ENCODE measurements at regions not wholly inside any gene's neighbourhood (a gene's known extent, or its start where the extent isn't known, plus 50 kb on each side); places are given as distances from the start of the nearest gene placed in this dataset.

DNA sequence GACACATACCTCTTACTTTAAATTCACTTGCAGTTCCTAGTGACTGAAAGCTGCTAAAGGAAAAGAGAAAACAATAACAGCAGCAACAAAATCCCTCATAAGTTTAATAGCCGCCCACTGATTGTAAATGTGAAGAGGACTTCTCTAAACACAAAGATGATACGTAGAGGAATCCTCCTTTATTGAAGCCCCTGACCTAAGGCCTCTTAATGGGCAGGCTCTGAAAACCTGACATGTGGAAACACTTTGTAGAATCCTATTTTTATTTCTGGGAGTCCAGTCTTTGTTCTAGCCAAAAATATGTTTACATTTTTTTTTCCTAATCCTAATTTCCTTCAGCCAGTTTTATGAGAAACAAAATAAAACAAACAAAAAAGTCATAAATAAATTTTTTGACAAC is 1277.7 kb upstream of the CELF4 start:
- H2BK12ac ChIP-seq (ENCODE audit: low read depth, low read length): no peak overlapping the region
- H4K20me1 ChIP-seq (replicated peaks in 1 of 2; ENCODE audit: control insufficient read depth in 1 of 2, insufficient read depth in 2 of 2, low read length in 2 of 2): no peaks in the 10 kb centered on the region
- H3K23me2 ChIP-seq (ENCODE audit: low read depth, low read length): peaks cover 2% of the 10 kb centered on the region; the same call in 1 of the 2 replicates
- no peak overlapping the region for H4K8ac ChIP-seq (ENCODE audit: extremely low read depth, insufficient read depth, low read length)
- H3K14ac ChIP-seq (ENCODE audit: insufficient read length): no peak overlapping the region
- no peak overlapping the region for H3K9ac ChIP-seq (replicated peaks in 1 of 4; ENCODE audit: extremely low read depth in 1 of 4, low read depth in 3 of 4, low read length in 3 of 4)
- no peak overlapping the region for H3K56ac ChIP-seq (replicated peaks; ENCODE audit: insufficient read length, low read depth, low read length)
- 90% methylated on average over 2 of the region's 2 CpGs; no CpG with 5 or more reads in 1 of the 2 experiments for WGBS, 2 experiments (ENCODE audit: extremely low coverage in 1 of 2, insufficient coverage in 1 of 2, insufficient read length in 1 of 2, insufficient replicate concordance in 2 of 2, low coverage in 1 of 2, low lambda C conversion rate in 2 of 2, missing lambda C conversion rate in 1 of 2)
- ChIA-PET CTCF (ENCODE audit: partially characterized antibody) (no interaction called here), POLR2A (ENCODE audit: partially characterized antibody) (no interaction called here)
- no peak overlapping the region for H3K4me3 ChIP-seq (ENCODE audit: extremely low read depth in 1 of 4, insufficient read depth in 2 of 4, low read depth in 3 of 4, low read length in 4 of 4)
- H2AK5ac ChIP-seq (ENCODE audit: low read depth, low read length): no peak overlapping the region
- FAIRE-seq (no peak), DNase-seq (ENCODE audit: low read depth in 1 of 2, low spot score in 2 of 2) (no peak)
- no peaks in the 10 kb centered on the region for H3K9me3 ChIP-seq (ENCODE audit: insufficient read depth in 2 of 2, low read depth in 1 of 2, low read length in 1 of 2)
- H3K4ac ChIP-seq (replicated peaks; ENCODE audit: insufficient read length, low read depth, low read length): no peak overlapping the region
- no peak overlapping the region for H2BK5ac ChIP-seq (ENCODE audit: low read depth, low read length)
- no peaks in the 10 kb centered on the region for H3K27me3 ChIP-seq (replicated peaks in 1 of 4; ENCODE audit: control insufficient read depth in 3 of 4, extremely low read depth in 1 of 4, insufficient read depth in 3 of 4, low read length in 3 of 4)
- H3K18ac ChIP-seq (ENCODE audit: extremely low read depth, low read length): no peak overlapping the region
- no peaks in the 10 kb centered on the region for H3K4me1 ChIP-seq (replicated peaks in 1 of 4; ENCODE audit: control insufficient read depth in 3 of 4, insufficient read depth in 4 of 4, low read length in 3 of 4)
- no peak overlapping the region for H2BK120ac ChIP-seq (replicated peaks; ENCODE audit: low read depth, low read length)
- no peak overlapping the region for H2AFZ ChIP-seq (ENCODE audit: low read length)
- H2BK20ac ChIP-seq (ENCODE audit: low read length): no peak overlapping the region
- H3K23ac ChIP-seq (ENCODE audit: insufficient read length): no peak overlapping the region
- H4K5ac ChIP-seq (ENCODE audit: insufficient read length, low read depth, low read length): no peak overlapping the region
- no peak overlapping the region for H4K91ac ChIP-seq (replicated peaks; ENCODE audit: insufficient read length, low read length)
- H3K36me3 ChIP-seq (ENCODE audit: control insufficient read depth in 2 of 4, insufficient read depth in 4 of 4, low read length in 3 of 4): no peaks in the 10 kb centered on the region
- H3K79me1 ChIP-seq (ENCODE audit: low read depth, low read length): no peaks in the 10 kb centered on the region
- no peak overlapping the region for H2BK15ac ChIP-seq (ENCODE audit: low read length)
- no peaks in the 10 kb centered on the region for H3K79me2 ChIP-seq (ENCODE audit: control insufficient read depth in 1 of 2, insufficient read depth in 2 of 2, low read length in 2 of 2)
- H3K4me2 ChIP-seq (ENCODE audit: insufficient read depth in 1 of 2, low read depth in 2 of 2, low read length in 2 of 2): no peak overlapping the region
- no peak overlapping the region for H3K27ac ChIP-seq (ENCODE audit: low read depth, low read length)
- TF ChIP-seq TAF1 (IDR thresholded peaks at IDR 0.05; ENCODE audit: low read depth, low read length) (no peak), POLR2A (IDR thresholded peaks at IDR 0.05; ENCODE audit: control extremely low read depth in 1 of 2, low read depth in 2 of 2, low read length in 2 of 2) (no peak), RXRA (IDR thresholded peaks at IDR 0.05; ENCODE audit: insufficient read depth, low read depth, low read length) (no peak), CBX8 (IDR thresholded peaks at IDR 0.05; ENCODE audit: borderline replicate concordance, low read depth, low read length) (no peak), MAFK (IDR thresholded peaks at IDR 0.05; ENCODE audit: low read depth, low read length) (no peak), GTF2F1 (IDR thresholded peaks at IDR 0.05; ENCODE audit: borderline replicate concordance, low read depth, low read length) (no peak), KDM1A (IDR thresholded peaks at IDR 0.05; ENCODE audit: borderline replicate concordance, low read length) (no peak), FOSL1 (IDR thresholded peaks at IDR 0.05; ENCODE audit: insufficient read depth, low read depth, low read length) (no peak), SP1 (IDR thresholded peaks at IDR 0.05; ENCODE audit: low read depth, low read length) (no peak), ZNF274 (IDR thresholded peaks at IDR 0.05; ENCODE audit: borderline replicate concordance, extremely low read depth, low read length) (no peak), RAD21 (IDR thresholded peaks at IDR 0.05 in 1 of 2, conservative IDR thresholded peaks at IDR 0.05 in 1 of 2; ENCODE audit: low read depth in 2 of 2, low read length in 2 of 2) (no peak), PHF8 (conservative IDR thresholded peaks at IDR 0.05; ENCODE audit: low read depth, low read length) (no peak), SIN3A (conservative IDR thresholded peaks at IDR 0.05 in 1 of 2, IDR thresholded peaks at IDR 0.05 in 1 of 2; ENCODE audit: low read depth in 1 of 2, low read length in 2 of 2) (no peak)
- TF ChIP-seq, protein P1, sequence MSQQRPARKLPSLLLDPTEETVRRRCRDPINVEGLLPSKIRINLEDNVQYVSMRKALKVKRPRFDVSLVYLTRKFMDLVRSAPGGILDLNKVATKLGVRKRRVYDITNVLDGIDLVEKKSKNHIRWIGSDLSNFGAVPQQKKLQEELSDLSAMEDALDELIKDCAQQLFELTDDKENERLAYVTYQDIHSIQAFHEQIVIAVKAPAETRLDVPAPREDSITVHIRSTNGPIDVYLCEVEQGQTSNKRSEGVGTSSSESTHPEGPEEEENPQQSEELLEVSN (IDR thresholded peaks at IDR 0.05): no peak

All from H1 (cell line).